ENCODE measurements at regions not wholly inside any gene's neighbourhood (a gene's known extent, or its start where the extent isn't known, plus 50 kb on each side); places are given as distances from the start of the nearest gene placed in this dataset.

GRCh38 chr6:169944061-169944337 lies 192.6 kb downstream of the ERMARD start:
- Mint-ChIP-seq H3K4me3 (no peak overlapping the region), H3K4me1 (no peaks in the 10 kb centered on the region), H3K9me3 (peaks cover 2 to 21% (median 9%) of the 10 kb centered on the region in 9 donors), H3K36me3 (peaks cover 0 to 13% (median 2%) of the 10 kb centered on the region in 3 donors), H3K27ac (no peak overlapping the region), H3K27me3 (peaks cover 0 to 25% (median 11%) of the 10 kb centered on the region in 5 donors)
- DNase-seq (no peak), ATAC-seq (no peak)
- POLR2A ChIA-PET: no interaction called here

- DNase-seq: no peak
- H3K4me3 Mint-ChIP-seq: no peak overlapping the region
- peaks cover 0 to 13% (median 2%) of the 10 kb centered on the region in 3 donors for H3K36me3 Mint-ChIP-seq
- no peak for ATAC-seq
- no peak overlapping the region for H3K27ac Mint-ChIP-seq
- H3K9me3 Mint-ChIP-seq: peaks cover 2 to 21% (median 9%) of the 10 kb centered on the region in 9 donors
- peaks cover 0 to 30% (median 15%) of the 10 kb centered on the region in 5 donors for H3K27me3 Mint-ChIP-seq
- POLR2A ChIA-PET: no interaction called here
- H3K4me1 Mint-ChIP-seq: no peaks in the 10 kb centered on the region
These were observed 192.0 kb downstream of the ERMARD start for GRCh38 chr6:169943241-169944060.

DNA sequence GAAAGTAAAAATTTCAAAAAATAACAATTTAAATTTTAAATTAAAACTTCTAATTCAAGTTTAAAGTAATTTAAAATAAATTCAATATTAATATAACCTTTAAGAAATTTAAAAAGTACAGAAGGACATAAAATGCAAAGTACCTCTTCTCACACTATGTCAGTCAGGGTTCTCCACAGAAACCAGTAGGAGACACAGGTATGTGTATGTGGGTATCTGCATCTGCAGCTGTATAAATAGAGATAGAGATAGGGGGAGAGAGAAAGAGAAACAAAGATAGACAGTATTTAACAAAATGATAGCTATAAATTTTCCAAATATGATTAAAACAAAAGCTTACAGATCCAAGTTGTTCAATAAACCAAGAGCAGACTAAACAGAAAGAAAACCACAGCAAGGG lies 190.8 kb downstream of the ERMARD start:
- H3K9me3 Mint-ChIP-seq: peaks cover 2 to 21% (median 9%) of the 10 kb centered on the region in 9 donors
- no peak for DNase-seq
- no peak for ATAC-seq
- H3K27me3 Mint-ChIP-seq: peaks cover 0 to 35% (median 17%) of the 10 kb centered on the region in 5 donors
- no peak overlapping the region for H3K4me3 Mint-ChIP-seq
- H3K27ac Mint-ChIP-seq: no peak overlapping the region
- POLR2A ChIA-PET: no interaction called here
- peaks cover 0 to 13% (median 2%) of the 10 kb centered on the region in 3 donors for H3K36me3 Mint-ChIP-seq
- H3K4me1 Mint-ChIP-seq: no peaks in the 10 kb centered on the region

DNA sequence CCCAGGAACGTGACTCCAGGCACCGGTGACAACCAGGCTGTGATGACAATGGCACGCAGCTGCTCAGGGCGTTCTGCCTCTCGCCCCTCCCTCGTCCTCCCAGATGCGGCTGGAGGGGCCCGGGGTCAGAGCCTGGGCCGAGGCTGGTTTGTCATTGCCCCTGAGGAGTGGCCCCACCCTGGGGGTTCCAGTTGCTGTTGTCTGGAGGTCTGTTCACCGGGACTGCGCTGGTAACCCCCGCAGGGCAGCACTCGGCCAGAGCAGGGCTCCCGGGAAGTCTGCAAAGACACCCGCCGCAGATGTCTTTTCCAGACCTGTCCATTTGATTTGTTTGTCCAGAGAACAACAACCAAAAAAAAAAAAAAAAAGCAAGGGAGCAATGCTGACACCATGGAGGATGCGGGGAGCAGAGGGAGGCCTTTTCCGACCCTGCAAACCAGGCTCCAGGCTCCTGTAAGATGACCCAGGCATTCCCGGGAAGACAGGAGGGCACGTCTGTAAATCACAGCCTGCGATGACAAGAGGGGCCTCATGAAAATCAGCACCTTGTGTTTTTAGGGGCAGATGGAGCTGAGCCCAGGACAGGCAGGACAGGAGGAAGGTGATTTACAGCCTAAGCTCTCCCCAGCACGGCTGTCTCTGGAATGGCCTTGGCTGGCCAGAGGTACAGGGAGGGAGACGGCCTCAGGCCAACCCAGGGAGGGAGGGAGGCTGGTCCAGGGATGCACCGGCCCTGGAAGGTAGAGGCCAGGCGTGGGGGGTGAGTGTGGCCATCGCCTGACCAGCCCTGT lies 189.3 kb downstream of the ERMARD start:
- Mint-ChIP-seq H3K4me3 (no peak overlapping the region), H3K27me3 (peaks cover 0 to 35% (median 23%) of the 10 kb centered on the region in 5 donors), H3K9me3 (peaks cover 2 to 21% (median 9%) of the 10 kb centered on the region in 9 donors), H3K4me1 (no peaks in the 10 kb centered on the region), H3K27ac (no peak overlapping the region), H3K36me3 (peaks cover 0 to 13% (median 2%) of the 10 kb centered on the region in 3 donors)
- POLR2A ChIA-PET: no interaction called here
- DNase-seq (no peak), ATAC-seq (no peak)

DNA sequence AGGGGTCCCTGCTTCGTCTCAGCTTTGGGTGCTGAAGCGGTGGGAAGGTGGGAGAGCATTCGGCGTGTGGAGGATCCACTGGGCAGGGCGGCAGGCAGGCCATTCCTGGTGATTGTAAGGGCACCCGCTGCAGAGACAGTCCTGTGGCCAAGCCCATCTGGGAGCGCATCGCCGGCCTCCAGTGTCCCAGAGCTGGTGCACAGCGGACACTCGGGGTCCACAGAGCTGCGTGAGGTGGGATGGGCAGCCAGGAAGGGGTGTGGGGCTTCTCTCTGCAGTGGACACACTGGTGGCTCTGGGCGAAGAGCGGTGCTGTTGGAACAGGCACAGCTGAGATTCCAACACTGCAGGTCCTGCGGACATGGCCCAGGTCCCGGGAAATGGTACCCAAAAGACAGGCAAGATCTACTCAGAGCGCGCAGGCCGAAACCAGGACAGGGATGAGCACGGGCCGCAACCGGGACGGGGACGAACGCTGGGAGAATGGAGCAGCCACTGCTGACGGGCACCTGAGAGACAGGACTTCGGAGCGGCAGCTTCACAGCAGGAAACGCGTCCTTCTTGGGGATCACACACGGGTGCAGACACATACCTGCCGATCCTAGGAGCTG lies 188.2 kb downstream of the ERMARD start:
- Mint-ChIP-seq H3K4me1 (no peaks in the 10 kb centered on the region), H3K27me3 (peaks cover 0 to 26% (median 18%) of the 10 kb centered on the region in 5 donors), H3K27ac (peak overlapping the region in 1 of 10 donors; percentile 35), H3K9me3 (peaks cover 2 to 21% (median 9%) of the 10 kb centered on the region in 9 donors), H3K36me3 (peaks cover 0 to 13% (median 2%) of the 10 kb centered on the region in 3 donors), H3K4me3 (no peak overlapping the region)
- no peak for DNase-seq
- POLR2A ChIA-PET: no interaction called here
- no peak for ATAC-seq

DNA sequence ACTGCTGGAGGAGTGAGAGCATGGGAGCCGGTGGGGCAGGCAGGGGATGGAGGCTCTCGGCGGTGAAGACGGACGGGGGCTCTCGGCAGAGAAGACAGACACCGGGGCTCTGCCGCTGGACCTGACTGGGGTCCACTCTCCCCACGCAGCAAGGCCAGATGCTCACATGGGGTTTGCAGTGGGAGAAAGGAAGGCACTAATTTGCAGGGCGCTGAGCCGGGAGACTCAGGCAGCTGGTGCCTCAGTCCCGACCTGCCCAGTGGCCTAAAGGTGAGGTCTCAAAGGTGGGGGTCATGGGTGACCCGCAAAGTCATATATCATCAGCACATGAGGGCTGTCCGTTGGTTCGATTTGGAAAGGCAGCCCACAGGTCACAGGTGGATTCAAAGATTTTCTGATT lies 187.3 kb downstream of the ERMARD start:
- Mint-ChIP-seq H3K9me3 (peaks cover 0 to 14% (median 4%) of the 10 kb centered on the region in 9 donors), H3K36me3 (peaks cover 0 to 8% (median 2%) of the 10 kb centered on the region in 3 donors), H3K27me3 (peaks cover 0 to 25% (median 15%) of the 10 kb centered on the region in 5 donors), H3K4me3 (no peak overlapping the region), H3K4me1 (no peaks in the 10 kb centered on the region), H3K27ac (peak overlapping the region in 1 of 10 donors; percentile 53)
- no peak for DNase-seq
- POLR2A ChIA-PET: no interaction called here
- ATAC-seq: no peak

GRCh38 chr6:169938262-169938701 lies 186.9 kb downstream of the ERMARD start:
- POLR2A ChIA-PET: no interaction called here
- DNase-seq: no peak
- no peaks in the 10 kb centered on the region for H3K4me1 Mint-ChIP-seq
- H3K27me3 Mint-ChIP-seq: peaks cover 0 to 25% (median 15%) of the 10 kb centered on the region in 5 donors
- H3K4me3 Mint-ChIP-seq: no peak overlapping the region
- H3K9me3 Mint-ChIP-seq: peaks cover 0 to 9% (median 2%) of the 10 kb centered on the region in 9 donors
- peaks cover 0 to 3% (median 1%) of the 10 kb centered on the region in 3 donors for H3K36me3 Mint-ChIP-seq
- ATAC-seq: no peak
- H3K27ac Mint-ChIP-seq: no peak overlapping the region

- H3K4me3 Mint-ChIP-seq: no peak overlapping the region
- H3K27ac Mint-ChIP-seq: no peak overlapping the region
- peaks cover 0 to 5% (median 0%) of the 10 kb centered on the region in 9 donors for H3K9me3 Mint-ChIP-seq
- POLR2A ChIA-PET: no interaction called here
- H3K27me3 Mint-ChIP-seq: peaks cover 0 to 25% (median 15%) of the 10 kb centered on the region in 5 donors
- no peak for ATAC-seq
- no peaks in the 10 kb centered on the region for H3K36me3 Mint-ChIP-seq
- DNase-seq: no peak
- H3K4me1 Mint-ChIP-seq: no peaks in the 10 kb centered on the region
These were observed 186.2 kb downstream of the ERMARD start for GRCh38 chr6:169937389-169938261.

GRCh38 chr6:169936355-169936975 lies 185.0 kb downstream of the ERMARD start:
- Mint-ChIP-seq H3K4me1 (no peaks in the 10 kb centered on the region), H3K9me3 (no peaks in the 10 kb centered on the region), H3K27ac (no peak overlapping the region), H3K27me3 (peaks cover 0 to 25% (median 11%) of the 10 kb centered on the region in 5 donors), H3K36me3 (no peaks in the 10 kb centered on the region), H3K4me3 (no peak overlapping the region)
- no peak for DNase-seq
- ATAC-seq: no peak
- POLR2A ChIA-PET: no interaction called here

DNA sequence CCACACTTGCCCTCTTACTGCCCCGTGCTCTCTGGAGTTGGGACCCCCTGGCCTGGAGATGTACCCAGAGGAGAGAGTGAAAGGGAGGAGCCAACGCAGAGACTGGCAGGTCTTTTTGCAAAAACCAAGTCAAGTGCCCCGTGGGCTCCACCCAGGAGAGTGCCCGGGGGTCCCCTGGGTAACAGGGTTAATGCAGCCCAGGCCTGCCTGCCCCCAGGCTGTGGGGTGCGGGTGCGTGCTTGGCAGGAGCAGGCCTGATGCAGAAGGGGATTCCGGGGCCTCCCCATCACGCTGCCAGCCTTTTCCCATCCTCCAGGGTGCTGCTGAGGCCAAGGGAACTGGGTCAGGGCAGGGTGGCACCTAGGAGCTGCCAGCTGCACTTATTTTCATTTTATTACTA lies 184.4 kb downstream of the ERMARD start:
- ATAC-seq (no peak), DNase-seq (no peak)
- no peaks in the 10 kb centered on the region for H3K4me1 Mint-ChIP-seq
- H3K27me3 Mint-ChIP-seq: peaks cover 0 to 21% (median 11%) of the 10 kb centered on the region in 5 donors
- no peak overlapping the region for H3K4me3 Mint-ChIP-seq
- POLR2A ChIA-PET: no interaction called here
- H3K27ac Mint-ChIP-seq: no peak overlapping the region
- H3K36me3 Mint-ChIP-seq: no peaks in the 10 kb centered on the region
- H3K9me3 Mint-ChIP-seq: no peaks in the 10 kb centered on the region

- Mint-ChIP-seq H3K9me3 (no peaks in the 10 kb centered on the region), H3K36me3 (no peaks in the 10 kb centered on the region), H3K27me3 (peaks cover 0 to 21% (median 11%) of the 10 kb centered on the region in 5 donors), H3K27ac (no peak overlapping the region), H3K4me3 (no peak overlapping the region), H3K4me1 (no peaks in the 10 kb centered on the region)
- POLR2A ChIA-PET: no interaction called here
- DNase-seq (no peak), ATAC-seq (no peak)
These were observed 183.9 kb downstream of the ERMARD start for GRCh38 chr6:169935348-169935718.

Data from naive thymus-derived CD8-positive, alpha-beta T cell (primary cell).